Dendritic cell treated with granulocyte-macrophage colony-stimulating factor and Interleukin-4, amounts not matched to agents 40 ng/mL and 50 ng/mL, for 4 days (primary cell): ENCODE measurements at regions not wholly inside any gene's neighbourhood (a gene's known extent, or its start where the extent isn't known, plus 50 kb on each side); places are given as distances from the start of the nearest gene placed in this dataset.

Source experiments
- H3K27ac Mint-ChIP-seq: one replicate; pipeline ENCODE4 v1.8.0; 2022; ENCODE audit warnings: mild to moderate bottlenecking, mixed read lengths
- H3K27me3 Mint-ChIP-seq: one replicate; pipeline ENCODE4 v1.8.0; 2022; ENCODE audit warnings: mild to moderate bottlenecking, mixed read lengths
- H3K36me3 Mint-ChIP-seq: one replicate; pipeline ENCODE4 v1.8.0; 2022; ENCODE audit warnings: low read depth, mixed read lengths
- H3K4me1 Mint-ChIP-seq: one replicate; pipeline ENCODE4 v1.8.0; 2022; ENCODE audit warnings: low read depth, mixed read lengths
- H3K4me3 Mint-ChIP-seq: one replicate; pipeline ENCODE4 v1.8.0; 2022; ENCODE audit warnings: mild to moderate bottlenecking, moderate library complexity, mixed read lengths
- H3K9me3 Mint-ChIP-seq: one replicate; pipeline ENCODE4 v1.8.0; 2022; ENCODE audit warnings: mixed read lengths
- intact Hi-C: fragments of 100-400 bp; cut with micrococcal nuclease; formaldehyde crosslinking; loops from one replicate; pipeline ENCODE4 v1.15.0; 2022

- Mint-ChIP-seq H3K27me3 (no peaks in the 10 kb centered on the region), H3K4me1 (no peaks in the 10 kb centered on the region), H3K27ac (no peak overlapping the region), H3K9me3 (no peaks in the 10 kb centered on the region), H3K4me3 (no peak overlapping the region), H3K36me3 (no peaks in the 10 kb centered on the region)
- intact Hi-C loops, result no loop called here
Observed at GRCh38 chr5:100479079-100479688, 56.0 kb upstream of the FAM174A start.

GRCh38 chr5:100472091-100472490, 63.1 kb upstream of the FAM174A start:
- no peaks in the 10 kb centered on the region for H3K27me3 Mint-ChIP-seq
- peaks cover 10% of the 10 kb centered on the region for H3K4me1 Mint-ChIP-seq
- H3K36me3 Mint-ChIP-seq, result no peaks in the 10 kb centered on the region
- intact Hi-C loops, result no loop called here
- H3K9me3 Mint-ChIP-seq, result no peaks in the 10 kb centered on the region
- H3K27ac Mint-ChIP-seq, result no peak overlapping the region
- no peak overlapping the region for H3K4me3 Mint-ChIP-seq

- peaks cover 10% of the 10 kb centered on the region for H3K4me1 Mint-ChIP-seq
- H3K4me3 Mint-ChIP-seq, result no peak overlapping the region
- H3K9me3 Mint-ChIP-seq, result no peaks in the 10 kb centered on the region
- intact Hi-C loops, result no loop called here
- H3K36me3 Mint-ChIP-seq, result no peaks in the 10 kb centered on the region
- H3K27me3 Mint-ChIP-seq, result no peaks in the 10 kb centered on the region
- H3K27ac Mint-ChIP-seq, result no peak overlapping the region
Observed at GRCh38 chr5:100469767-100470166, 65.4 kb upstream of the FAM174A start.

- intact Hi-C loops, result no loop called here
- Mint-ChIP-seq H3K4me3 (no peak overlapping the region), H3K4me1 (no peaks in the 10 kb centered on the region), H3K36me3 (no peaks in the 10 kb centered on the region), H3K27me3 (no peaks in the 10 kb centered on the region), H3K27ac (no peak overlapping the region), H3K9me3 (peaks cover 17% of the 10 kb centered on the region)
Observed at GRCh38 chr5:100464418-100464817, 70.8 kb upstream of the FAM174A start.

GRCh38 chr5:100456615-100457014, 78.6 kb upstream of the FAM174A start:
- Mint-ChIP-seq H3K4me1 (no peaks in the 10 kb centered on the region), H3K9me3 (peaks cover 9% of the 10 kb centered on the region), H3K27me3 (no peaks in the 10 kb centered on the region), H3K36me3 (no peaks in the 10 kb centered on the region), H3K4me3 (no peak overlapping the region), H3K27ac (no peak overlapping the region)
- intact Hi-C loops, result no loop called here

GRCh38 chr5:100452126-100452525, 83.0 kb upstream of the FAM174A start:
- H3K36me3 Mint-ChIP-seq, result no peaks in the 10 kb centered on the region
- no peaks in the 10 kb centered on the region for H3K27me3 Mint-ChIP-seq
- H3K27ac Mint-ChIP-seq, result no peak overlapping the region
- no peaks in the 10 kb centered on the region for H3K4me1 Mint-ChIP-seq
- H3K4me3 Mint-ChIP-seq, result no peak overlapping the region
- intact Hi-C loops, result no loop called here
- H3K9me3 Mint-ChIP-seq, result no peaks in the 10 kb centered on the region

GRCh38 chr5:100448111-100448528, 87.1 kb upstream of the FAM174A start:
- no peaks in the 10 kb centered on the region for H3K36me3 Mint-ChIP-seq
- H3K4me3 Mint-ChIP-seq, result no peak overlapping the region

GRCh38 chr5:100446879-100447430, 88.2 kb upstream of the FAM174A start:
- Mint-ChIP-seq H3K27me3 (no peaks in the 10 kb centered on the region), H3K4me3 (no peak overlapping the region), H3K27ac (no peak overlapping the region), H3K4me1 (no peaks in the 10 kb centered on the region), H3K9me3 (no peaks in the 10 kb centered on the region), H3K36me3 (no peaks in the 10 kb centered on the region)
- intact Hi-C loops, result no loop called here

More at GRCh38 chr5:100448111-100448528, 87.1 kb upstream of the FAM174A start:
- intact Hi-C loops, result no loop called here
- Mint-ChIP-seq H3K27ac (no peak overlapping the region), H3K27me3 (no peaks in the 10 kb centered on the region), H3K4me1 (no peaks in the 10 kb centered on the region), H3K9me3 (no peaks in the 10 kb centered on the region)

GRCh38 chr5:100444961-100445360, 90.2 kb upstream of the FAM174A start:
- intact Hi-C loops, result no loop called here
- H3K4me3 Mint-ChIP-seq, result no peak overlapping the region
- H3K9me3 Mint-ChIP-seq, result no peaks in the 10 kb centered on the region
- H3K27me3 Mint-ChIP-seq, result no peaks in the 10 kb centered on the region
- H3K36me3 Mint-ChIP-seq, result no peaks in the 10 kb centered on the region
- H3K27ac Mint-ChIP-seq, result no peak overlapping the region
- H3K4me1 Mint-ChIP-seq, result no peaks in the 10 kb centered on the region

- no peak overlapping the region for H3K4me3 Mint-ChIP-seq
- no peaks in the 10 kb centered on the region for H3K36me3 Mint-ChIP-seq
- no peaks in the 10 kb centered on the region for H3K27me3 Mint-ChIP-seq
- intact Hi-C loops, result loop anchor here (5.0 to 10.0 kb wide), 3 partner anchors 450 to 952 kb away; no protein-coding TSS in a partner anchor
- no peak overlapping the region for H3K27ac Mint-ChIP-seq
- no peaks in the 10 kb centered on the region for H3K9me3 Mint-ChIP-seq
- no peaks in the 10 kb centered on the region for H3K4me1 Mint-ChIP-seq
Observed at GRCh38 chr5:100434815-100435214, 100.4 kb upstream of the FAM174A start.

GRCh38 chr5:100432741-100433140, 102.4 kb upstream of the FAM174A start:
- H3K27me3 Mint-ChIP-seq, result no peaks in the 10 kb centered on the region
- no peaks in the 10 kb centered on the region for H3K36me3 Mint-ChIP-seq
- H3K9me3 Mint-ChIP-seq, result no peaks in the 10 kb centered on the region
- H3K4me3 Mint-ChIP-seq, result no peak overlapping the region
- no peaks in the 10 kb centered on the region for H3K4me1 Mint-ChIP-seq
- H3K27ac Mint-ChIP-seq, result no peak overlapping the region
- intact Hi-C loops, result loop anchor here (5.0 to 10.0 kb wide), 3 partner anchors 452 to 955 kb away; no protein-coding TSS in a partner anchor

- H3K9me3 Mint-ChIP-seq, result peaks cover 1% of the 10 kb centered on the region
- H3K27ac Mint-ChIP-seq, result no peak overlapping the region
- intact Hi-C loops, result loop anchor here (2.0 to 10.0 kb wide), 4 partner anchors 454 to 1248 kb away; no protein-coding TSS in a partner anchor
- H3K27me3 Mint-ChIP-seq, result no peaks in the 10 kb centered on the region
- H3K36me3 Mint-ChIP-seq, result no peaks in the 10 kb centered on the region
- no peak overlapping the region for H3K4me3 Mint-ChIP-seq
- H3K4me1 Mint-ChIP-seq, result no peaks in the 10 kb centered on the region
Observed at GRCh38 chr5:100430268-100431195, 104.6 kb upstream of the FAM174A start.

- no peak overlapping the region for H3K4me3 Mint-ChIP-seq
- H3K27ac Mint-ChIP-seq, result no peak overlapping the region
- peaks cover 17% of the 10 kb centered on the region for H3K9me3 Mint-ChIP-seq
- intact Hi-C loops, result no loop called here
- H3K4me1 Mint-ChIP-seq, result no peaks in the 10 kb centered on the region
- no peaks in the 10 kb centered on the region for H3K27me3 Mint-ChIP-seq
- H3K36me3 Mint-ChIP-seq, result no peaks in the 10 kb centered on the region
Observed at GRCh38 chr5:100424787-100425186, 110.4 kb upstream of the FAM174A start.

- Mint-ChIP-seq H3K9me3 (peaks cover 17% of the 10 kb centered on the region), H3K4me3 (no peak overlapping the region)
Observed at GRCh38 chr5:100424017-100424416, 111.2 kb upstream of the FAM174A start.

More at GRCh38 chr5:100424017-100424416, 111.2 kb upstream of the FAM174A start:
- Mint-ChIP-seq H3K36me3 (no peaks in the 10 kb centered on the region), H3K27ac (no peak overlapping the region), H3K4me1 (no peaks in the 10 kb centered on the region), H3K27me3 (no peaks in the 10 kb centered on the region)
- intact Hi-C loops, result no loop called here
